NCI-H1930 (cell line): ENCODE measurements at regions not wholly inside any gene's neighbourhood (a gene's known extent, or its start where the extent isn't known, plus 50 kb on each side); places are given as distances from the start of the nearest gene placed in this dataset.

Experiments used
- DNase-seq, 2 experiments: peaks; one replicate each; lab custom pipeline; 2025; lab: John Stamatoyannopoulos, UW

DNA sequence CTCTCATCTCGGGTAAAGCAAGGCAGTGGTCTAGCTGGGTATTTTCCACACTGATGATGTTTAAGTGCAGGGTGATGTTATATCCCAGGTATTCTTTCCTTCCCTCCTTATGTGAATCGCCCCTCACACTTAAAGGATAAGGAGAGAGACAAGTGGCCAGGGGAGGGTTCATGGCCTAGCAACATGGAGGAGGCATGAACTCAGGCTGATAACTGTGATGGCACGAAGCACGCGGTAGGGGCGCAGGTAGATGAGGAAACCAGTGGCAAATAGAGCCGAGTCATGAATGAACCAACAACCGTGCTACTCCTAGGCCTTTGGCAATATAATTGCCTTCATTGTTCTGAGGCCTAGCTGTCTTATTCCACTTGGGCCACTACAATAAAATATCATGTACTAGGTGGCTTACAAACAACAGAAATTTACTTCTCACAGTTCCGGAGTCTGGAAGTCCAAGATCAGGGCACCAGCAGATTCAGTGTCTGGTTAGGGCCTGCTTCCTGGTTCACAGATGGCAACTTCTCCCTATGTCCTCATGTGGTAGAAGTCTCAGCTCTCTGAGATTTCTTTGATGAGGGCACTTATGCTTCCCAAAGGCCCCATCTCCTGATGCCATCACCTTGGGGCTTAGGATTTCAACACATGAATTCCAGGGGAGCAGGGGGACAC lies 56.0 kb upstream of the PIK3CG start:
- DNase-seq: no peak

DNA sequence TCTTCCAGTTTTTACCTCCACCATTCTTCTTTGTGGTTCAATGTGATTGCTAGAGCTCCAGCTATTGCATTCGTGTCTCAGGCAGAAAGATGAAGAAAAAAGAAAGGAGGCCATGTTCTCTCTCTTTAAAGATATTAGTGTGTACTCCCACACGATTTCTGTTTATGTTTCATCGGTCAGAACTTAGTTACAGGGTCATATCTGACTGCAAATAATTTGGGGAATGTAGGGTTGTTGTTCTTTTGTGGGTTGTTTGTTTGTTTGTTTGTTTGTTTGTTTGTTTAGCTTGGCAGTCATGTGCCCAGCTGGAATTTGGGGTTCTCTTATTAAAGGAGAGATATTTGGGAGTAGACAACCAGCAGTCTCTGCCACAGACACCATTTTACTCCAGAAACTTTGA lies 53.6 kb upstream of the PIK3CG start:
- no peak for DNase-seq

DNA sequence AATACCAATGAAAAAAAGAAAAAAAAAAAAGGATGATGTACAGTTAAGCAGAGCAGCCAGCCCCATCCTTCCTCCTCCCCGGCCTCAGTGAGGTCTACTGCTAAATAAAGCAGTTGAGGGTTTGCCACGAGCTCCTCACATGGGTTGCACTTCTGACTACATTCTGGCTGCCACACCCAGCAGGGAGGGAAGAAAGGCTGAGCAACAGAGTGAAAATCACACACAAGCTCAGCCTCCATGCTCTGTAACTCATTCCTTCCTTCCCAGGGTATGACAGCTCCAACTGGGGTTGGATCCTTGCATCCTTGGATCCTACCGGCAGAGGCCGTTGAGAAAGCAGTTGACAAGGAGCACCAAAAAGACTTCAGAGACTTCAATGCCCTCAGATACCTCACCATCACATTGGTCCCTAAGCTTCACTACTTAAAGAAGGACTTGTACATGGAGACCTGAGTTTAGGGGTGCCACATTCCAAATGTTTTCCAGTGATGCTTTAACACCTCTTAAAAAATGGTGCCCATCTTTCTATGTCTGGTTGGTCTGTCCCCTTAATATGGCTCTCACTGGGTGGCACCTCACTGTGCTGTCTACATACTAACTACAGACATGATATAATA lies 52.9 kb upstream of the PIK3CG start:
- DNase-seq: no peak

DNA sequence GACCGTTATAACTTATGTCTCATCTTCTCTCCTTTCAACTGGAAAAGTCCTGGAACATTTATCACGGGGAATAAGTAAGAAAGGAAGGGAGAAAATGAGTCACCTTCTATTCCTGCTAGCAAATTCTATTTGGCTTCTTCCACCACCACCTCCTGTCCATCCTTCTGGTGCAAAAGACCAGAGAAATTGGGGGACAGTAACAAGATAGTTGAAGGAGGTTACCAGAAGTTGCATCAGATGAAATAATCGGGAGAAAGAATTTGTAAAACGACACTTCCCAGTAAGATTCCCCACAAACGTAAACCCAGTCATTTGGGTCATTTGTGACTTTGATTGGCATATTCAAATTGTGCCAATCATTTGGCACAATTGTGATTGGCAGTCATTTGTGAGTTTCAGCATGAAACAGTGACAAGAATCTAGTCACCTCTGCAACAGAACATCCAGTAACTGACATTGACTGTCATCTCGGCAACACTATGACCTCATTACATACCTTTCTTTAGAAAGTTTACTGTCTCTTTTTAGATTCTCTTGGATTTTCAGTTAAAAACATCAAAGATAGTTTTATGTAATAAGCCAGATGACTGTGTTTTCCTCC lies 51.3 kb upstream of the PIK3CG start:
- no peak for DNase-seq

DNA sequence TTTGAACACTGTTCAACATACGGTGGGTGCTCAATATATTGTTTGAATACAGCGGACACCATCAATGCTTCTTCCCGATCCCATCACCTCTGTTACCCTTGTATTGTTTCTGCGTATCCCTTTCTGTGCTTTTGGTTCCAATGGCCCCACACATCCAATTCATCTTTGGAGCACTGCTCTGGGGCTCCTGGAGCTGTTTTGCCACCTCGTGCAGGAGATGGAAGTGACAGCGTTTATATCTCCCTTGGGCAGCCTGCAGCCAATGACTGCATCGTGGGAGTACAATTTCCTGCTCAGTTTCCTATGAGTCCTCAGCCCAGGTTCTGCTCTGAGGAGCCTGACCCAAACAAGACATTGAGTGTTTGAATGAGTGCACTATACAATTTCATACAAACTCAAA lies 50.2 kb upstream of the PIK3CG start:
- no peak for DNase-seq
